Femur (tissue), 1 donor: ENCODE measurements at regions not wholly inside any gene's neighbourhood (a gene's known extent, or its start where the extent isn't known, plus 50 kb on each side); places are given as distances from the start of the nearest gene placed in this dataset.

Source experiments
- DNase-seq: peaks from one replicate; pipeline ENCODE4 v3.0.0-alpha.2; 2017

DNA sequence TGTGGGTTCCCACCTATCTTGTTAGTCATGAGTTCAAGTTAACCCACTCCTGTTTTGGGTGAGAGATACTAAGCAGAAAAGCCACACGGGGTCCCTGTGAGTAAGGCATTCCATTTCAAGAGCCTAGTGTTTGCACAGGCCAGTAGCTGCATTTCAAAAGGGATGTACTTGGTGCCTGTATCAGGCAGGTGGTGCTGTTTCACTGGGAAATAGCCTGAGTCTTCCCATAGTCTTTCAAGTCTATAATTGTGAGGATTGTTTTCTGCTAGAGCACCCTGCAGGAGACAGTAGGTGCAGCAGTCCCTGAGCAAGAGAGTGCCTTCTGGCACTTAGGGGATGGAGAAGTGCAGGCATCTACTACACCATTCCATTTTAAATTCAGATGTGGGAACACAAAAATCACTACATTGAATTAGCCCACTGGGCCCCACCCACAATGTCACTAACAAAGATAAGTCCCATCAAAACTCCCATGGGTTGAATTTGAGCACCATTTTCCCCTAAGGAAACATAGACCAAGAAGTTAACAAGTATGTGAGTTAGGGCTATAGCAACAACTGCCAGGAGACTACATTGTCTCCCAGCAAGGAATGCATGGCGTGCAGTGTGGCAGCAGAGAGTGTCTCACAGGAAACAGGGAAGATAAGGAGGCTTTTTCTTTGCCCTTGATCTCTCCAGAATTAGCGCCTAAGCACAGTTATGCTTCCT lies 263.2 kb downstream of the COX7C start:
- DNase-seq: peak; percentile 66

DNA sequence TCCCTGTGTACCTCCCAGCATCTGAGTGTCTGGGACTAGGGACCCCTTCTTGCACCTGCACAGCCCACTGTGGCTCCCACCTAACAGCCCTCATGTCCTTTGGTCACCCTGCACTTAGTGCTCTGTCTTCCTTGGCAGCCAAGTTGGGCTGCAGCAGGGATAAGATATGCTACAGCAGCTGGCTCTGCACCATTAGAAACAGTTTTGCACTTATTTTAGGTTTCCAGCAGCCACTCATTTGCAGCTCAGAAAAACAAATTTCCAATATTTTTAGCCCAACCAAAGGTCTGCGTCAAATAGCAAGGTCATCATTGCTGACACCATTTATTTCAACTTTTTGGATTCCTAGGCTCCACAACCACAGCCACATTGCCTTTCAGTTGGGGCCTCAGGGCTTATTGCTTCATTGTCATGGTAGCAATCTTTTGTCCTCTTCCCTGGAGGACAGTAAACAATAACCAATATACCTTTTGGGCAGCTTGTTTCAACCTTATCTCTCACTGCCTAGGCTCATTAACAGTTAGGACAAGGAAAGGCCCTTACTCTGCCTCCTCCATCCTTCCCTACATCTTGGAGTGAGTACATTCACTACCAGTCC lies 263.9 kb downstream of the COX7C start:
- DNase-seq: no peak

DNA sequence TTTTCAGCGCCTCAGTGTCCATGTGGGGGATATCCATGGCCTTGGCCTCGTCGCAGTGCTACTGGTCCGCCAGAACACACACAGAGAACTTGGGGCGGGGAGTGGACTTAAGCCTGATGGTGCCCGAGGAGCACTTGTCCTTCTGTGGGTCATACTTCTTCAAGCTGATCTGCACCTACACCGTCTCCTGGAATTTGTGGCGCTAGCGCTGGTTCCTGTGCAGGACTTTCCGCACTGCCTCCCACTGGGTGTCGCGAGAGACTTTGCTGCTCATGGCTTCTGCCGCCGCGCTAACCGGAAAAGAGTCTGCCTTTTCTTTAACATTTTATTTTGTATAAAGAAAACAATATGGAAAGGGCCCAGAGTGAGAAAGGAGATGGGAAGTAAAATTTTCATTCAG lies 266.9 kb downstream of the COX7C start:
- DNase-seq: no peak

- DNase-seq: no peak
Measured at GRCh38 chr5:86885011-86885410, 267.3 kb downstream of the COX7C start.

DNA sequence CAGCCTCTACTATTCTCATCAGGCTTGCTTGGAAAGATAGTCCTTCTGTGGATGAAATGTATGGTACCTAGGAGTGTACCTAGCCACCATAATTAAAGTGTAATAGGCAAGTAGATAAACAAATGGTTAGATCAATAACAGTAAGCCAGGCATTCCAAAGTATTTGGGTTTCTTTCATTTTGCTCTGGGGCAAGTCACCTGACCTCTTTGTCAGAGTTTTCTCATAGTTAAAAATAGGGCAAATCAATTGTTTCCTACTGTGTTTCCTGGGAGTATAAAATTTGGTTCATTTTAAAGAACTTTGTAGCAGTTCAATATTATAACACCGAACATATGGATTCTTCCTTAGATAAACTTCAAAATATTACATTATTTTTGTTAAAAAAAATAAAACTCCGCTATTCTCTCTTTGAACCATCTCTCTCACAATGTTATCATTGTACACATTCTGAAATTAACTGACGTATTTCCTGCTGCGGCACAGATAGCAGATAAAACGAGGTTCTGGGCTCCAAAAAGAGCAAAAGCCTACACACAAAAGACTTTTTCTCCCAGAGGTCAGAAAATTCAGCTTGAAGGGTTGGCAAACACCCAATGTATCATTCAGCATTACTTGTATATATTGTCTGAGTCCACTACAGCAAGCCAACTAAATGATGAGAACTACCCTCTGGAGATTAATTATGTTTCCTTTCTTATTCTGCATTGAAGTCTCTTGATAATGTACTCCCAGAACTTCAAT lies 267.9 kb downstream of the COX7C start:
- DNase-seq: no peak

DNA sequence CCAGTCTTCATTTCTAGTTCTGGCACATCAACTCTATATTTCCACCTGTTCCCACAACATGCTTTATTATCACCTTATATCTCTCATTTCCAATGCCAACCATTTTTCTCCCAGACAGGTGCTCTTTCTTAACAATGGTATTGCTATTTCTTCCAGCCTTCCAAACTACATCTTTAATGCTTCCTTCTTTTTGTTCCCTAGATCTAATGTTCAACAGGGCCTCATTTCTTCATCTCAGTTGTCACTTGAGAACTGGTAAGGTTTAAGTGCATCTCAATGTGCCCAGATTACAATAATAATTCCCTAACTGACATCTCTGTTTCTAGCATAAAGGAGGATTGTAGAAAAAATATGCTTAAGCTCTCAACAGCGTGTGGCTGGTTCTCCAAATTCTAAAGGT lies 272.6 kb downstream of the COX7C start:
- no peak for DNase-seq

DNA sequence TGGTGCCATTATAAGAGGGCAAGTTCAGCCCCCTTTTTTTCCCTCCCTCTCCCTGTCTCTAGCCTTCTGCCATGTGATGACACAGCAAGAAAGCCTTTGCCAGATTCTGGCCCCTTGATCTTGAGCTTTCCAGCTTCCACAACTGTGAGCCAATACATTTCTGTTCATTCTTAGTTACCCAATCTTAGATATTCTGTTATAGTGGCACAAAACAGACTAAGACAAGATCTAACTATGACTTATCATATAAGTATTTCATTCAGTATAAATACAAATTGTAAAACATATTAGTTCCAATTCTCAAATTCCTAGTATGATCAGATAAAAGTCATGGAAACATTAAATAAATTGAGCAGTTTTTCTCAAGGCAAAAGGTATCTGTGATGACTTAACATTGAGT lies 276.3 kb downstream of the COX7C start:
- no peak for DNase-seq

- no peak for DNase-seq
Measured at GRCh38 chr5:86896916-86897315, 279.2 kb downstream of the COX7C start.

GRCh38 chr5:86909418-86910295 lies 291.9 kb downstream of the COX7C start:
- no peak for DNase-seq

DNA sequence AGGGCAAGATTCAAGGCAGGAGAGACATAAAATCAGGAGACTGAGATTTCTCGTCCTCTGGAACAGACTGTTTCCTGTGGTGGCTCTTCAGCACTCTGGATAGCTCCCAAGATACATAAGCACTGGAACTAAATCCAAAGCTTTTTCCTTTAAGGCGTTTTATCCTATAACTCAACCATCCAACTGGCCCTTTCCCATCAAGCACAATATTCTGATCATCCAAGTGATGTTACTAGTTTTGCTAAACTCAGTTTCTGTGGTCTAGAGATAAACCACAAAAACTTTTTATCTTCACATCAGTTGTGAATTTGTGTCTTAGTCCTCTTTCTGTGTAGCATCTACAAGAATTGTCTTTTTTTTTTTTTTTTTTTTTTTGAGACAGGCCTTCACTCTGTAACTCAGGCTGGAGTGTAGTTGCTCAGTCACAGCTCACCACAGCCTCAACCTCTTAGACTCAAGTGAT lies 299.4 kb downstream of the COX7C start:
- DNase-seq: peak; percentile 20

DNA sequence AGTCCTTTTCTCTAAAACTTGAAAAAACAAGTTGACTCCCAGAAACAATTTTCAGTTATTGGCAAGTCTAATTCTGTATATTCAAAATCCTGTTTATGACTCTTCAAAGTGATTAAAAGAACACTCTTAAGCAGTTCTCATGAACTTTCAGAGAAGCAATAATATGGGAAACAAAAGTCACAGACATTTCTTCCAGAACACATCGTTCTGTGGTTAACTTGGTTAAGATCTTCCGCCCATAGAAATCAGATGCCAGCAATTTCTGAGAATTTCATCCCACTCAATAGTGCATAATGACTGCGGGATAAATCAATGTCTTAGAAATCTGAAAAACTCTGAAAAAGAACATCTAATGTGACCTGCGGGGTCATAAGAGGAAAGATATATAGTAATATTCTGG lies 300.5 kb downstream of the COX7C start:
- no peak for DNase-seq

GRCh38 chr5:86926033-86926432 lies 308.3 kb downstream of the COX7C start:
- DNase-seq: no peak

DNA sequence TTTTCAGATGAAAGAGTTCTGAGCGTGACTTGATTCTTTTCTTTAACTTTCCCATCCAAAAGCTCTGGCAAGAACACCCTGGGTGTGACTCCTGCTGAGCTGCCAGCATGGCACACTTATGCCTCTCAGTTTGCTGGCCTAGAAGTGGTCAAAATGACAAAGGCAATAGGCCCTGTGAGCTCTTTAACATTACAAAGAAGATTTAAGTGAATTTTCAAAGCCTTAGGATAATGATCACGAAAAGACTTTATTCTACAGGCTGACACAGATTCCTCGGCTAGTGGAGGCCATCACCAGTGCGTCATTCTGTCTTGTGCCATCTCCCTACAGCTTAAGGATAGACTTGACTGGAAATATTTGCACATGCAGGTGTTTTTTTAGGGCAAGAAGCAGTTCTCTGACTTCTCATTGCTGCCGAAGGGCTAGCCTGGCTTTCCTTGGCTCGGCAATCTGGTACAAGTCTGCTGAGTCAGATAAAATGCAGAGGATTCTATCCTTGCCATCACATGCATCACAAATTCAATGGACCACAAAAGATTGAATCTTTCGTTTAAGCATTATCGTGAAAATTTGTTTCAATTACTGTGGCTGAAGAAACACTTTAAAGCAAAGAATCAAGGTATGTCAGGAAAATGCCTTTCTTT lies 311.5 kb downstream of the COX7C start:
- DNase-seq: no peak

- no peak for DNase-seq
Measured at GRCh38 chr5:86951761-86952160, 315.9 kb upstream of the RASA1 start.

GRCh38 chr5:86964889-86965288 lies 302.8 kb upstream of the RASA1 start:
- DNase-seq: no peak

DNA sequence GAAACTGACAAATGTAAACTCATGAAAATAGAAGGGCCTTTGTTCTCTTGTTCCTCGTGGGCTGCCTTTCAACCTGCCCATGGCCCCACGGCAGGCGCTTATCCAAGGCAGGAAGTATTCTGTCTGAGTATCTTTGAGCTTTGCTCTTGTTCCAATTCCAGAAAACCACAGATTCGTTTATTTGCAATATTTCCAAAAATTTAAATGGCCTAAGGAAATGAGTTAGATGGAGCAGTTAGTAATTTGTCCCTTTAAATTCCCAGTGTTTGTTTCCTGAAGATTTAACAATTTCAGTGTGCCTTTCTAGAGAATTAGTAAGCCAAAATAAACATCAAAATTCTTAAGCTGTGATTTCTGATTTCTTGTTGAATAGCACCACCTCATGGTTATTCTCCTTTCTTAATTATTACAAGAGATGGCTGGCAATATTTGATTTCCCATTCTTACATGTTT lies 299.4 kb upstream of the RASA1 start:
- DNase-seq: peak; percentile 75

GRCh38 chr5:86970361-86970760 lies 297.3 kb upstream of the RASA1 start:
- no peak for DNase-seq

DNA sequence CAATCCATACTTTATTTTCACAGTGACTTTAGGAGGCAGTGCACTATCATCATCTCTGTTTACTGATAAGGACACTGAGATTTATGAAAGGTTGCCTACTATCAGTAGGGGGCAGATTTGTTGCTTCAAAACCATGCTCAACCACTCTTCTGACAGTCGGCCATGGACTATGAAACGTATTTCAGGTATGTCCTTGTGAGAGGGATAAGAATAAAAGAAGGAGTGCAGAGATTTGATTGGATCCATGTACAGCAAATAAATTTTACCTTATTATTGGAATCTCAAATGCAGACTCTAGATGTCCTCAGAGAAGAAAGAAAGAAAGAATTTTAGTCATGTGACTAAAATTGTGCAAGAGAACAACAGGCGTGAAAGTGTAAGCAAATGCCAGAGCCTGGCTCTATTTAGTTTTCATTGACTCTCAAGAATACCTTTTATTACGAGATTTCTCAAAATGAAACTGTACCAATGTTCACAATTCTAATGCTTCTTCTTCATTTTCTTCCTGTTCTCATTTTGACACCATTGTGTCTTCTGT lies 296.6 kb upstream of the RASA1 start:
- no peak for DNase-seq

- DNase-seq: no peak
Measured at GRCh38 chr5:86974955-86975354, 292.7 kb upstream of the RASA1 start.

DNA sequence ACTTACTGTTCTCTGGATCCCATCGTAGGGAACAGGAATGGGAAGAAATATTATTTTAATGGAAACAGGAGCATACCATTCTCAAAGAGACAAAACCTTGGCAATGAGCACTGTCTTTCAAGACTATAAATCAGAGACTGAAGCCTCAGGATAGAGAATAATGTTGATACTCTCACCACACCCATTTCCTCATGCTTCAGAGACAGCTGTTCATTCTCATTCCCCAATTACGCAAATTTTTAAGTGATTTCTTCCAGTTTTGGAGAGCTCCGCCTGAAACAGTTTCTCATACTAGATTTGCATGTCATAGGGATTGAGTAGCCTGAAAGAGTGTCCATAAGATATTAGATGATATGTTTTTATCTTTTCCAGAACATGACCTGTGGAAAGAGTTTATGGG lies 290.5 kb upstream of the RASA1 start:
- no peak for DNase-seq

- no peak for DNase-seq
Measured at GRCh38 chr5:86977808-86978207, 289.9 kb upstream of the RASA1 start.

GRCh38 chr5:86979811-86980411 lies 287.8 kb upstream of the RASA1 start:
- no peak for DNase-seq
